ENCODE measurements at regions not wholly inside any gene's neighbourhood (a gene's known extent, or its start where the extent isn't known, plus 50 kb on each side); places are given as distances from the start of the nearest gene placed in this dataset.

GRCh38 chr6:91796603-91797002 is 1209.7 kb upstream of the MAP3K7 start:
- TF ChIP-seq CTCF (conservative IDR thresholded peaks at IDR 0.05 in 1 of 2, IDR thresholded peaks at IDR 0.05 in 1 of 2; ENCODE audit: low read depth in 1 of 2, low read length in 2 of 2), result no peak
- no peak for TF ChIP-seq EZH2 (IDR thresholded peaks at IDR 0.05; ENCODE audit: low read length, missing control alignments)

Measured in fibroblast of lung (primary cell).